NCI-H510A treated with DMSO at 0.1 percent for 48 hours (cell line): ENCODE measurements at regions not wholly inside any gene's neighbourhood (a gene's known extent, or its start where the extent isn't known, plus 50 kb on each side); places are given as distances from the start of the nearest gene placed in this dataset.

Experiments
- DNase-seq: peaks from one replicate; lab custom pipeline; 2025; lab: John Stamatoyannopoulos, UW

DNA sequence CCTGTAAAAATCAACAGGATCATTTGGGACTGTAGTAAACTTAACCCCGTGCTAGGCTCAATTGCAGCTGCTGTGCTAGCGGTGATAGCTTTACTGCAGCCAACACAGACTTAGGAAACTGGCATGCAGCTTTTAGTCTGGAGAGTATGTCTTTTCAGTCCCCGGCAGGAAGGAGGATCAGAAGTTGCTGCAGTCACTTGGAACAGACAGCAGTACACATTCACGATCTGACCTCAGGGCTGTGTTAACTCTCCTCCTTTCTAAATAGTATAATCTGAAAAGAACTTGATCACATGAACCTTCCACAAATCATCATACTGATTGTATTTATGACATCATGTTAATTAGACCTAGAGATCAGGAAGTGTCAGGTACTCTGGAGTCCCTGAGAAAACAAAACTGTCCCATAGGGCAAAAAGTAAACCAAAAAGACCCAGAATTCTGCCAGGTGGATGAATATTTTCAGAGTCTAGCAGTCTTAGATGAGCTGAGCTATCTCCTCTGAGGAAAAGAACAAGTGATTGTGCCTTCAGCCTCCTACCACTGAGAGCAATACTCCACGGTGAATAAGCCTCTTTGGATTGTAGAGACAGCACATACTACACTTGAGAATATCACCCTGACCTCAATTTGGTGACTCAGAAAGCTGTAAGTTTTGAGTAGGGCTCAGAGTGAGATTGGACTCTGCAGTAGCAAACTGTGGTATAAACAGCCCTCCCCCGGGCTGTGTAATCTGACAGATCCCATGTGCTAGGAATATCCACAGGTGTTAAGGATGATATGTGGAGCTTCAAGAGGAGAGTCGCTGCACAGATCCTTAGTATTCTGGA lies 181.0 kb upstream of the GPR12 start:
- no peak for DNase-seq

- DNase-seq = no peak
Observed at GRCh38 chr13:26934096-26934495, 173.5 kb upstream of the GPR12 start.

- no peak for DNase-seq
Observed at GRCh38 chr13:26932465-26932864, 171.9 kb upstream of the GPR12 start.

- DNase-seq = peak; percentile 56
Observed at GRCh38 chr13:26929971-26930730, 169.6 kb upstream of the GPR12 start.

- DNase-seq = no peak
Observed at GRCh38 chr13:26927511-26927910, 166.9 kb upstream of the GPR12 start.

DNA sequence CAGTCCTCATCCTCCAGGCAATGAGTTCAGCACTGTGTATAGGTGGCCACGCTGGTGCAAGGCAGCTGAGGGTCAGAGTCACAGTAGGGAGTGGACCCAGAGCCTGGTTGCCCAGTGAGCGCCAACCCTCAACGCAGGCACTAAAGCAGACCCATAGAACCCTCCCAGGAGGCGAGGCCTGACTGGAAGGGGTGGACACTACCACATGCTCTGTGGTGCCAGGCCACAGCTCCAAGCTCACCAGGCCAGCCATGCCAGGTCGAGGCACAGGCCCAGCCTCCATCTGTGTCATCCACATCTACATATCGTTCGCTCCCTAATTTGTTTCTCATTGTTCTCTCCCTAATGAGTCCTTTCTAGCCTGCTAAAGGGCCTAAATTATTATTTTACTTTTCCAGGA lies 165.8 kb upstream of the GPR12 start:
- DNase-seq = no peak

DNA sequence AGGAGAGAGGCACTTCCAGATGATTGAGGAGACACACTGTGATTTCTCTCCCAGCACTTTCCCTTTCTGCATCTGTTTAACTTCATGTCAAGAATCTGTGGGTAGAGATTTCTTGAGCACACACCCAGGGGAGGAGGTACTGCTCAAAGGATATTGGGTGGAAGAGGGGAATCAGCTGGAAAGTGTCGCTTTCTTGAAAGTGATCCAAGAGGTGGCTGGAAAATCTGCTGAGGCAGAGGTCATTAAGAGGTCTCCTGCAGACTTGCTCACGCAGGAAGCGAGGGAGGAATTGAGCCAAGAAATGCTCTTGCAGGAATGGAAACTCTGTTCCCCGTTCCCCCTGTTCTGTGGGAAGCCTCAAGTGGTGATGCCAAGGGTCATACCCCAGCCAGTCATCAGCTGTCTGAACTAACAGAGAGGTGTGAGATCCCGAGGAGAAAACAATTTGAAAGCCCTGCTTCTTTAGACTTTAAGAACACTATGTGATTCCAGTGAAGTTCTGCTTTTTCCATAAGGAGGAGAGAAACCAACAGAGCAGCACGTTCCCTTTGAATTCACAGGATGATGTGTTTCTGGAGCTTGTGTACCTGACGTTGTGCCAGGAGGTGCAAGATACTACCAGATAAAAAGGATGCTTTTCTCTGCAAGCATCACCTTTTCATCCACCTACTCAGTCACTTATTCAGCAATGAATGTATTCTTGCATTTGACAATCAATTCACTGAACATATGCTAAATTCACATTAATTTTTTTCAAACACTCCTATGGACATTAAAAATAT lies 163.4 kb upstream of the GPR12 start:
- DNase-seq = no peak

DNA sequence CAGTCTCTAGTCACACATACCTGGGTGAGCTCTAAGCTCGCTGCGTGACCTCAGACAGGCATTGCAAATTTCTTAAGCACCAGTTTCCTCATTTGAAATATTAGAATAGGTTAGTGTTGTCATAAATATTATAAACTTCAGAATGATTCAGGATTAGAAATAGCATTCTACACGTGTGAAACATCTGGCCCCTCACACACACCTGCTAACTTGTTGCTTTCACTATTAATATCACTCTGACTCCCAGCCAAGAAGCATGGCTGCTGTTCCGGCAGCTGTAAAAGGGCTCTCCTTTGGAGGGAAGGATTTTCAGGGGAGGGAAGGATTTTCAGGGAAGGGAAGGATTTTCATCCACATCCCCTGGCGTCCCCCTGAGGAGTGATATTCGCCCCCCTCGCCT lies 161.3 kb upstream of the GPR12 start:
- no peak for DNase-seq

DNA sequence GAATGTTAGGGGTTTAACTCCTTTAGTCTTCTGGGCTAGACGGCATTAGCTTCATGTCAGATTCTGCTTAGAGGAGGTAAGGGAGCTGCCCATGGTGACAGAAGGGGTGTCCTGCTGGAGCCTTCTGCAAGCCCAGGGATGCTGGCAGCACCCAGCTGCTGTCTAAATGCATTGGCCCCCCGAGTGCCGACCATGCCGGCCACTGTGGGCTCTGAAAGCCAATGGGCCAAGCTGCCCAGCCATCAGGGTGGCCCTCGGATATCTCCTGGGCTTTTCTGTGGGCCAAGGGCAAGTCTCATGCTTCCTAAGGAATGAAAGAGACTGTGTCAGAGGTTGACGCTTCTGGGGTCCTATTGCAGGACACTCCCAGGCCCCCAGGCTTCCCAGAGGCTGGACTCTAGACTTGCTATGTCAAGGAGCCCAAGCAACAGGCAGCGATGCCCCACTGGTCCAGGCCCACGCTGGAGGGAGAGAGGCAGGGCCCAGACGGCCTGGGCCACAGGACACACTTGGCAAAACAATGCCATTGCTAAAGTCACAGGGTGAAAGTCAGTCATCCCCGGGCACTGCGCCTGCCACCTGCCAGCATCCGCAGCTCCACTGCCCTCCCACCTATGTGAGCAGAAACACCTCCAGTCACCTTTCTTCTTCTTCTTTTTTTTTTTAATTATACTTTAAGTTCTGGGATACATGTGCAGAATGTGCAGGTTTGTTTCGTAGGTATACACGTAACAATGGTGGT lies 160.2 kb upstream of the GPR12 start:
- DNase-seq = no peak

GRCh38 chr13:26919732-26920131 lies 159.1 kb upstream of the GPR12 start:
- DNase-seq = no peak

GRCh38 chr13:26919311-26919710 lies 158.7 kb upstream of the GPR12 start:
- no peak for DNase-seq

DNA sequence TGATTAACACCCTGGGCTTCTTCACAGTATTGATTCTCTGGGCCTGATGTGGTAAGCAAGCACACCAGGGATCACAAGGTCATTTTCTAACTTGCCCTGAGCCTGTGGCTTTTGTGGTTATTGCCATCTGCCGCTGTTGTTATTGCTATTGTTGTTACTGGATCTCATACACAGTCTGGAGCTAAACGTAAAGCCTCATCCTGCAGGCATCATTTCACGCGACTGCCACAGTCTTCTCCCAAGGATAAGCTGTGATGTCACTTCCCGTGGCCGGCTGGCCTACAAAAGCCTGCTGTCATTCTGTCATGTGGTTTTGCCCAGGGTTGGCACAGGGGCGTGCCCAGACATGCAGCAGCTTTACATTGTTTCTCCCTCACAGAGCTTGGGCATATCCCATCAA lies 154.0 kb upstream of the GPR12 start:
- peak; percentile 38 for DNase-seq

DNA sequence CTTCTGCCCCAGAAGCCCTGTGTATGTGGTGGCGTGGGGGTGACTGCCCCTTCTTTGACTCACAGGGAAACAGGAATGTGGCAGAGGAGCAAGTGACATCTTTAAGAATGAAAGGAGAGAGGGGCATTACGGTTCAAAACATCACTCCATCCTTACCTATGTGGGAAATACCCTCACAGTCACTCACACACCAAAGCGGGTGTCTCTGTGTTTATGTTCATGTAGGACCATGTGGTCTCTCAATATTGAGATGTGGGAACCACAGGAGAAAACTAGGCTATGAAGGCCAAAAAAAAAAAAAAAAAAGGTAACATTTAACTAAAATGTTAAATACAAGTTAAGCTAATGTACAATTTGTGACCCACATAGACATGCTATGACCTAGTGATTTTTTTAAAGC lies 153.6 kb upstream of the GPR12 start:
- no peak for DNase-seq

GRCh38 chr13:26910754-26911465 lies 150.3 kb upstream of the GPR12 start:
- no peak for DNase-seq

GRCh38 chr13:26909477-26909876 lies 148.9 kb upstream of the GPR12 start:
- DNase-seq = no peak

DNA sequence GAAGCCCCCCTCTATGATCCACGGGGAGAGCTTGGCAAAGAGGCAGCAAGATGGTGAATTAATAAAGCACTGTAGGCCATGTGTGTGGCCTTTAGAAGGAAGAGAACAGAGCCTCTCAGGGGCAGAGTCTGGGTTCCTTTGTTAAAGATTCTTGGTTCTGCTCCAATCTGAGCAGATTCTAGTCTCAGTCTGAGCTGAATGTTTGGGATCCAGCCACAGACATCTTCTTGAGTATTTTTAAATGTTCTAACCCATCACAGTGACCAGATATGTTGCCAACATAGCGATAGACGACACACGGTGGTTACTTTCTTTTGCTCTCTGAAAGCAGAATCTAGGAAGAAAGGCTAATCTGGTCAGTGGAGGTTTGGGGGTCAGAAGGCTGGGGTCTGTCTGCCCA lies 147.5 kb upstream of the GPR12 start:
- DNase-seq = no peak

DNA sequence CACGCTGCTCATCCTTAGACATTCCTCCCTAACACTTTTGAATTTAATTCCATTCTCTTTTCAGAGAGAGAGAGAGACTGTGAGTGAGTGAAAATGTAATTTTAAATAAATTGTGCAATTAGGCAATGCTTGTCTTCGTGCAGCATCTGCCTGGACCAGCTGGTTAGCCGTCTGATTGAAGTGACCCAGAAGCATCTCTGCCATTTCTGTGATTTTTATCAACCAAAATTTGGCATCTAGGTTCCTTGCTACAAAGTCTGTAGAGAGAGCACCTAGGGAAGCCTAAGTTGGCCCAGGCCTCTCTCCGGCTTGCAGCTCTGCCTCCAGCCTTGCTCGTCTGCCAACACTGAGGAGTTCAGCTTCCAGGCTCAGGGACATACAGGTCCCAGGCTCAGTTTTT lies 138.6 kb upstream of the GPR12 start:
- DNase-seq = no peak

DNA sequence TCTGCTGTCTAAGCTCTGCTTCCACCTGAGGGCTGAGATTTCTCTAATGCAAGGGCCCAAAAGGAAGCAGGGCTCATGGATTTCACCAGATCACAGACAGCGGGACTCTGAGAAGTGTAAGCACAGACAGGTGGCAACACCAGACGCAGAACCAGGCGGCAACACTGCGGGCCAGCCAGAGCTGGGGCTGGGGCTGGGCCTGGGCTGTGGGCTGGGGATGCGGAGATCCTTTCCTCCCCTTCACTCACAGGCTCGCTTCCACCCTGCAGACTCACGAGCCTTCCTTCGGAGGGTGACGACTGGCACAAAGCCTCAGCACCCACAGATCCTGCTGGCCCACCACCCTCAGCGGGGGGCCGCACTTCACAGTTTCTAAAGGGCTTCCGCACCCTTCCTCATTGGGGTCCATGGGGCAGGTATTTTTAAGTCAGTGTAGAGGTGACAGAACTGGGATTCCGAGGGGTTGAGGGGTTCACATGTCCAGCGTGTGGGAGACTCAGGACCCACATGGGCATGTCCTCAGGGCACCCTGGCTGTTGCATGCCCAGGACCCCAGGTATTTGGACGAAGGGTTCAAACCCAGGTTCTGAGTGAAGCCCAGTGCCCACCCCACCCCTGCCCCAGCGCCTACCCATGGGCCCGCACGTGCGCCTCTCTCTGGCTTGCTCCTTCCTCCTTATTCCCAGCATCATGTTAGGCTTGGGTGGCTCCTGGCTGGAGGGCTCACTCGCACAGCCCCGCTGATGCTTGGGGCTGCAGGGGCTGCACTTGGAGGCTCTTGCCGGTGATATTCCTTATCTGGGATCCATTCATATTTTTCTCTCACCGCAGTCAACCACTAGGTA lies 137.3 kb upstream of the GPR12 start:
- no peak for DNase-seq

GRCh38 chr13:26896986-26897668 lies 136.5 kb upstream of the GPR12 start:
- no peak for DNase-seq
